OCI-LY7 (cell line): ENCODE measurements at regions not wholly inside any gene's neighbourhood (a gene's known extent, or its start where the extent isn't known, plus 50 kb on each side); places are given as distances from the start of the nearest gene placed in this dataset.
A peak's percentile ranks its signal among the peaks of the same experiment; 100 is the strongest.

ENCODE experiments used
- BruUV-seq: library from RNA; stranded (reverse); fragments of 400-500 nt; replicated peaks from 2 replicates; lab custom pipeline; 2021; lab: Mats Ljungman, UMichigan
- CTCF ChIA-PET: fragments of 300-600 bp; sonication (Branson Sonifier 250); formaldehyde crosslinking; loops from one replicate; lab custom pipeline; 2022; ENCODE audit warnings: antibody characterized with exemption; ENCODE audit not compliant: unreplicated experiment; lab: Charles Lee
- POLR2A ChIA-PET: fragments of 300-600 bp; sonication (Branson Sonifier 250); formaldehyde crosslinking; loops from one replicate; lab custom pipeline; 2022; ENCODE audit warnings: antibody characterized with exemption; lab: Charles Lee
- DNase-seq: peaks from one replicate; pipeline ENCODE4 v3.0.0-alpha.2; 2015; ENCODE audit warnings: low spot score
- H2AFZ ChIP-seq: fragments of 200-600 bp; sonication (generic), shearing (Covaris generic); 2 replicates; pipeline ENCODE4 v1.6.1; 2014; ENCODE audit warnings: mild to moderate bottlenecking, antibody characterized with exemption, low read length, moderate library complexity
- H3K27ac ChIP-seq: fragments of 200-600 bp; sonication (generic); 2 replicates; pipeline ENCODE4 v1.5.1; 2014; ENCODE audit warnings: mixed run types, low read depth, mild to moderate bottlenecking, moderate library complexity, low read length, inconsistent platforms; ENCODE audit not compliant: poor library complexity, severe bottlenecking
- H3K36me3 ChIP-seq: fragments of 200-600 bp; sonication (generic); 2 replicates; pipeline ENCODE4 v1.6.1; 2014; ENCODE audit warnings: mild to moderate bottlenecking, antibody characterized with exemption, low read length, moderate library complexity, mixed read lengths; ENCODE audit not compliant: insufficient read depth
- H3K4me1 ChIP-seq: fragments of 200-600 bp; sonication (generic); 2 replicates; pipeline ENCODE4 v1.5.1; 2014; ENCODE audit warnings: mild to moderate bottlenecking, low read length; ENCODE audit not compliant: insufficient read depth, poor library complexity, severe bottlenecking
- H3K4me2 ChIP-seq: fragments of 200-600 bp; sonication (generic); 2 replicates; pipeline ENCODE4 v1.6.1; 2014; ENCODE audit warnings: mild to moderate bottlenecking, low read length
- H3K4me3 ChIP-seq: fragments of 200-600 bp; sonication (generic); 2 replicates; pipeline ENCODE4 v1.5.1; 2014; ENCODE audit warnings: mild to moderate bottlenecking, low read depth, low read length; ENCODE audit not compliant: poor library complexity, severe bottlenecking
- H3K79me2 ChIP-seq: fragments of 200-600 bp; sonication (generic); 2 replicates; pipeline ENCODE4 v1.6.1; 2016; ENCODE audit warnings: low read depth, mild to moderate bottlenecking, low read length, moderate library complexity, mixed read lengths; ENCODE audit not compliant: insufficient read depth
- H3K9me2 ChIP-seq: fragments of 200-600 bp; sonication (generic); 2 replicates; pipeline ENCODE4 v1.6.1; 2016; ENCODE audit warnings: mild to moderate bottlenecking, low read length, mixed read lengths; ENCODE audit not compliant: insufficient read depth
- H3K9me3 ChIP-seq: fragments of 200-600 bp; sonication (generic); 2 replicates; pipeline ENCODE4 v1.6.1; 2014; ENCODE audit warnings: mild to moderate bottlenecking, mixed run types, low read length, mixed read lengths
- H4K20me1 ChIP-seq: fragments of 200-600 bp; sonication (generic); 2 replicates; pipeline ENCODE4 v1.6.1; 2014; ENCODE audit warnings: mild to moderate bottlenecking, antibody characterized with exemption, low read length, moderate library complexity, mixed read lengths; ENCODE audit not compliant: insufficient read depth
- EZH2phosphoT487 ChIP-seq: fragments of 200-600 bp; sonication (generic); IDR thresholded peaks from 2 replicates; pipeline ENCODE4 v1.6.1; 2018; ENCODE audit warnings: low read depth, borderline replicate concordance, mild to moderate bottlenecking, mixed run types, antibody characterized with exemption, low read length, moderate library complexity, mixed read lengths
- intact Hi-C: fragments of 100-400 bp; cut with micrococcal nuclease; formaldehyde crosslinking; loops from one replicate; pipeline ENCODE4 v1.10.0; 2022; ENCODE audit not compliant: unreplicated experiment
- TF ChIP-seq, protein P1 (sequence below): fragments of 200-600 bp; sonication (generic); conservative IDR thresholded peaks from 2 replicates; pipeline ENCODE4 v1.5.1; 2014; ENCODE audit warnings: mild to moderate bottlenecking, antibody characterized with exemption, low read length, moderate library complexity, mixed read lengths

DNA sequence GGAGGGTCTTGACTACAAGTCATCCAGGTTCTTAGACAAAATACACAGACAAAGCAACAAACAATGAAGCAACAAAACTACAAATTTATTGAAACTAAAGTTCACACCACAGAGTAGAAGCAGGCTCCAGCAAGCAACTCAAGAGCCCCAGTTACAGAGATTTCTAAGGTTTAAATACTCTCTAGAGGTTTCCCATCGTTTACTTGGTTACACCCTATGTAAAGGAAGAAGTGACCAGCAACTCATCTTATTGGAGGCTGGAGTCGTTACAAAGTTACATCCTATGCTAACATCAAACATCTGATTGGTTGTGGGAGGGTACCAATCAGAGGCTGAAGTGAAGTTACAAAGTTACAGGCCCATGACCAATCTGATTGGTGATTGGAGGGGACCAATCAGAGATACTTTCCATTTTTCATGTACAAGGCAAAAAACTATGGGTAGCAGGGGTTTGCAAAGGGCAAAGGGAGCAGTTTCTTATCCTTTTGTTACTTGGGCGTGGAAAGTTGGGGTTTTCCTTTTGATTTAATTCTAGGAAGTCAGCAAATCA is 2292.6 kb upstream of the C9orf72 start:
- Histone ChIP-seq H3K36me3 (no peaks in the 10 kb centered on the region), H3K4me1 (no peaks in the 10 kb centered on the region), H3K4me3 (no peak overlapping the region), H2AFZ (peak overlapping the region; percentile 50; the same call in 1 of the 2 replicates), H3K9me2 (no peaks in the 10 kb centered on the region), H3K79me2 (no peaks in the 10 kb centered on the region), H3K9me3 (no peaks in the 10 kb centered on the region), H4K20me1 (no peaks in the 10 kb centered on the region), H3K4me2 (no peak overlapping the region), H3K27ac (no peak overlapping the region)
- DNase-seq: peak; percentile 11
- TF ChIP-seq, protein P1, sequence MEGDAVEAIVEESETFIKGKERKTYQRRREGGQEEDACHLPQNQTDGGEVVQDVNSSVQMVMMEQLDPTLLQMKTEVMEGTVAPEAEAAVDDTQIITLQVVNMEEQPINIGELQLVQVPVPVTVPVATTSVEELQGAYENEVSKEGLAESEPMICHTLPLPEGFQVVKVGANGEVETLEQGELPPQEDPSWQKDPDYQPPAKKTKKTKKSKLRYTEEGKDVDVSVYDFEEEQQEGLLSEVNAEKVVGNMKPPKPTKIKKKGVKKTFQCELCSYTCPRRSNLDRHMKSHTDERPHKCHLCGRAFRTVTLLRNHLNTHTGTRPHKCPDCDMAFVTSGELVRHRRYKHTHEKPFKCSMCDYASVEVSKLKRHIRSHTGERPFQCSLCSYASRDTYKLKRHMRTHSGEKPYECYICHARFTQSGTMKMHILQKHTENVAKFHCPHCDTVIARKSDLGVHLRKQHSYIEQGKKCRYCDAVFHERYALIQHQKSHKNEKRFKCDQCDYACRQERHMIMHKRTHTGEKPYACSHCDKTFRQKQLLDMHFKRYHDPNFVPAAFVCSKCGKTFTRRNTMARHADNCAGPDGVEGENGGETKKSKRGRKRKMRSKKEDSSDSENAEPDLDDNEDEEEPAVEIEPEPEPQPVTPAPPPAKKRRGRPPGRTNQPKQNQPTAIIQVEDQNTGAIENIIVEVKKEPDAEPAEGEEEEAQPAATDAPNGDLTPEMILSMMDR: no peak
- no peak for TF ChIP-seq EZH2phosphoT487
- BruUV-seq: no TSS peak
- ChIA-PET CTCF (no interaction called here), POLR2A (no interaction called here)
- intact Hi-C loops: no loop called here

DNA sequence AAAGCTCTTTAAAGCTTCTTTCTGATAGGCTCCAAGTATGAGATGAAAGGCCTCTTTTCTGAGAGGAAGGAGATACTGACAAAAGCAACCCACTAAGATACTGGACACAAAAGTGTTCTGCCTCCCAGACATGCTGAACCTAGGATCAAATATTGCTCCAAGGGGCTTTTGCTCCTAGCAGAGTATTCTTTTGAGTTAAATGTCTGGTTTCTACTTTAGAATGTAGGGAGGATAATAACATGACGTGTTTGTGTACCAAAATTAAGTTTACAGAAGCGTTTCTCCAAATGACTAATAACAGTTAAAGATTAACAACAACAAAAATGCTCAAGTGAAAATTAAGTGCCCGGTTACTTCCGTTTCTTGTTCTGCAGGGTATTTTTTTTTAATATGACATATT is 2293.3 kb upstream of the C9orf72 start:
- Histone ChIP-seq H3K9me3 (no peaks in the 10 kb centered on the region), H2AFZ (peak overlapping the region; percentile 50; the same call in 1 of the 2 replicates), H3K4me1 (no peaks in the 10 kb centered on the region), H3K79me2 (no peaks in the 10 kb centered on the region), H4K20me1 (no peaks in the 10 kb centered on the region), H3K4me2 (no peak overlapping the region), H3K36me3 (no peaks in the 10 kb centered on the region), H3K27ac (no peak overlapping the region), H3K4me3 (no peak overlapping the region), H3K9me2 (no peaks in the 10 kb centered on the region)
- intact Hi-C loops: no loop called here
- peak; percentile 2 for DNase-seq
- BruUV-seq: no TSS peak
- TF ChIP-seq EZH2phosphoT487: no peak
- TF ChIP-seq, protein P1: no peak
- POLR2A ChIA-PET: no interaction called here
- CTCF ChIA-PET: no interaction called here

DNA sequence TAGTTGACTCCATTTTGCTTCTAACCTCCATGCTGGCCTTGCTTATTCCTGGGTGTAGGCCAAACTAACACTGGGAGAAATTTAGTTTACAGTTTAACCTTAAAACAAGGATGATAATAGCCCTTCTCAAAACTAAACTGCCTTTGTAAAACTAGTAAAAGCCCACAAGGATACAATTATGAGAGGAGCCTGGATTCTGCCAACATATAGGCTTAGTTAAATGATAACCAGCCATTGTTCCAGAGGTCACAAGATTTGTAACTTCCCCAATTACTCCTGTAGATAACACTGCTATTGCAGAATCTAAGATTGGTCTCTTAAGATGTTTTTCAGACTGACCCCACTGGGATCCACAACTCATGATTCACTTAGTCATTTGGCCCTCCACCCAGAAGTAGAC is 2300.3 kb upstream of the C9orf72 start:
- Histone ChIP-seq H3K79me2 (no peaks in the 10 kb centered on the region), H4K20me1 (no peaks in the 10 kb centered on the region), H3K9me2 (no peaks in the 10 kb centered on the region), H3K4me2 (no peak overlapping the region), H3K4me1 (no peaks in the 10 kb centered on the region), H3K4me3 (no peak overlapping the region), H3K27ac (no peak overlapping the region), H3K9me3 (no peaks in the 10 kb centered on the region), H2AFZ (no peak overlapping the region), H3K36me3 (no peaks in the 10 kb centered on the region)
- intact Hi-C loops: no loop called here
- POLR2A ChIA-PET: no interaction called here
- DNase-seq: no peak
- TF ChIP-seq, protein P1: no peak
- TF ChIP-seq EZH2phosphoT487: no peak
- no TSS peak for BruUV-seq
- CTCF ChIA-PET: no interaction called here
